Keratinocyte (primary cell): ENCODE measurements at regions not wholly inside any gene's neighbourhood (a gene's known extent, or its start where the extent isn't known, plus 50 kb on each side); places are given as distances from the start of the nearest gene placed in this dataset.

ENCODE experiments used
- DNase-seq: peaks from one replicate; pipeline ENCODE4 v3.0.0-alpha.2; 2011; ENCODE audit warnings: low read depth, missing footprints, low spot score
- FAIRE-seq: peaks from 2 replicates; lab custom pipeline; 2011; peaks lifted over from hg19 to GRCh38; lab: Jason Lieb, UNC
- H2AFZ ChIP-seq: 2 replicates; pipeline ENCODE4 v1.6.0; 2012; ENCODE audit warnings: low read length, control low read depth, inconsistent platforms; ENCODE audit not compliant: control insufficient read depth
- H3K27ac ChIP-seq: 2 replicates; pipeline ENCODE4 v1.5.1; 2011; ENCODE audit warnings: low read length; ENCODE audit not compliant: control insufficient read depth, insufficient read depth
- H3K27me3 ChIP-seq: 3 replicates; pipeline ENCODE4 v1.6.0; 2011; ENCODE audit warnings: low read length; ENCODE audit not compliant: control insufficient read depth, insufficient read depth; ENCODE audit errors: extremely low read depth
- H3K36me3 ChIP-seq, 2 experiments: 2 replicates in 1 of 2; 3 replicates in 1 of 2; pipeline ENCODE4 v1.5.1; 2011; ENCODE audit warnings: low read length in 2 of 2, mild to moderate bottlenecking in 1 of 2; ENCODE audit not compliant: control insufficient read depth in 2 of 2, insufficient read depth in 2 of 2; ENCODE audit errors: extremely low read depth in 1 of 2
- H3K4me1 ChIP-seq: 3 replicates; pipeline ENCODE4 v1.5.1; 2011; ENCODE audit warnings: low read length; ENCODE audit not compliant: control insufficient read depth, insufficient read depth; ENCODE audit errors: extremely low read depth
- H3K4me2 ChIP-seq: 3 replicates; pipeline ENCODE4 v1.6.0; 2011; ENCODE audit warnings: low read depth, low read length; ENCODE audit not compliant: control insufficient read depth, insufficient read depth; ENCODE audit errors: extremely low read depth
- H3K4me3 ChIP-seq, 3 experiments: fragments of 200-600 bp in 1 of 3; sonication (generic) in 1 of 3; 2 replicates in 2 of 3; 3 replicates in 1 of 3; pipeline ENCODE4 v1.5.1; 2011 to 2016; ENCODE audit warnings: low read length in 3 of 3, mild to moderate bottlenecking in 3 of 3, control low read depth in 2 of 3, inconsistent platforms in 1 of 3, low read depth in 1 of 3, mixed read lengths in 1 of 3, mixed run types in 1 of 3, moderate library complexity in 1 of 3; ENCODE audit not compliant: control insufficient read depth in 2 of 3, insufficient read depth in 2 of 3; ENCODE audit errors: extremely low read depth in 1 of 3
- H3K79me2 ChIP-seq: 2 replicates; pipeline ENCODE4 v1.6.0; 2012; ENCODE audit warnings: low read length; ENCODE audit not compliant: control insufficient read depth, insufficient read depth
- H3K9ac ChIP-seq: 3 replicates; pipeline ENCODE4 v1.6.0; 2011; ENCODE audit warnings: low read length; ENCODE audit not compliant: control insufficient read depth, insufficient read depth; ENCODE audit errors: extremely low read depth
- H3K9me1 ChIP-seq: 3 replicates; pipeline ENCODE4 v1.6.0; 2011; ENCODE audit warnings: low read length; ENCODE audit not compliant: control insufficient read depth, insufficient read depth; ENCODE audit errors: extremely low read depth
- H3K9me3 ChIP-seq: 2 replicates; pipeline ENCODE4 v1.5.1; 2012; ENCODE audit warnings: low read depth, low read length; ENCODE audit not compliant: control insufficient read depth
- H4K20me1 ChIP-seq: 3 replicates; pipeline ENCODE4 v1.6.0; 2011; ENCODE audit warnings: low read length; ENCODE audit not compliant: control insufficient read depth, insufficient read depth; ENCODE audit errors: extremely low read depth
- EZH2 ChIP-seq: IDR thresholded peaks from one replicate; pipeline ENCODE4 v1.6.1; 2012; ENCODE audit warnings: inconsistent platforms, mild to moderate bottlenecking, low read length, moderate library complexity
- dilution Hi-C: fragments of 300-500 bp; cut with MboI; formaldehyde crosslinking; loops from one replicate; pipeline ENCODE4 v1.7.0; 2020; ENCODE audit warnings: low sequenced_read_pairs; ENCODE audit not compliant: extremely low pct_ligation_motif_present
- TF ChIP-seq, protein P1 (sequence below), 3 experiments: IDR thresholded peaks in 1 of 3; conservative IDR thresholded peaks in 1 of 3; optimal IDR thresholded peaks in 1 of 3; 2 replicates in 2 of 3; 3 replicates in 1 of 3; pipeline versions ENCODE3 to v1.5.1; 2011; ENCODE audit warnings: low read length in 3 of 3, mild to moderate bottlenecking in 3 of 3, moderate library complexity in 2 of 3, control low read depth in 1 of 3, inconsistent platforms in 1 of 3; ENCODE audit not compliant: insufficient read depth in 2 of 3; ENCODE audit errors: extremely low read depth in 1 of 3

DNA sequence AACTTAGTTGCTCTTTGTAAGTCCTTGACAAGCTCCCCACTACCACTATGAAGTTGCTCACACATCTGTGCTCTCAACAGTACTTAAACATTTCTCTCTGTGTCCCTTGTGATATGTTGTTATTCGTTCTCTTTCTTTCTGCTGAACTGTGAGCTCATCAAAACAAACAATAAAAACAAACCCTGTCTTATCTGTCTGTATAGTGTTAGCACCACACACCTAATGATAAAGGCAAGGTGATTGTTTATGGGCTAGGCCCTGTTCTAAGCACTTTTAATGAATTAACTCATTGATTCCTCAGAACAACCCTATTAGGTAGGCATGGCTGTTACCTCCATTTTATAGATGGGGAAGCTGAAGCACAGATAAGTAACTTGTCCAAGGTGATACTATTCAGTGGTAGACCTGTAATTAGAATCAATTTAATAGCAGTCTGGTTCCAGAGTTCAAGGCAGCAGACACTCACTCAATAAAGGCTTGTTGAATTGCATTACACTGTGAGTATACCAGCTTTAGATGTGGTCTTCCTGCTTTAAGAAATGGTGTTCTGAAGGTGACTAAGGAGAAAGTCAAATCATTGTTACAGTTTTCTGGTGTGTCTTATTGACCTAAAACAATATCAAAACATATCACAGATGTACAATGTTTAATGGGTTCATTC lies 153.6 kb upstream of the ELL2 start:
- H3K9me1 ChIP-seq, result no peaks in the 10 kb centered on the region
- H3K4me3 ChIP-seq, result no peak overlapping the region
- H2AFZ ChIP-seq, result no peak overlapping the region
- no peak overlapping the region for H3K4me2 ChIP-seq
- H3K27ac ChIP-seq, result peak overlapping the region; percentile 92
- H3K79me2 ChIP-seq, result no peaks in the 10 kb centered on the region
- no peaks in the 10 kb centered on the region for H3K27me3 ChIP-seq
- TF ChIP-seq EZH2, result no peak
- TF ChIP-seq, protein P1, sequence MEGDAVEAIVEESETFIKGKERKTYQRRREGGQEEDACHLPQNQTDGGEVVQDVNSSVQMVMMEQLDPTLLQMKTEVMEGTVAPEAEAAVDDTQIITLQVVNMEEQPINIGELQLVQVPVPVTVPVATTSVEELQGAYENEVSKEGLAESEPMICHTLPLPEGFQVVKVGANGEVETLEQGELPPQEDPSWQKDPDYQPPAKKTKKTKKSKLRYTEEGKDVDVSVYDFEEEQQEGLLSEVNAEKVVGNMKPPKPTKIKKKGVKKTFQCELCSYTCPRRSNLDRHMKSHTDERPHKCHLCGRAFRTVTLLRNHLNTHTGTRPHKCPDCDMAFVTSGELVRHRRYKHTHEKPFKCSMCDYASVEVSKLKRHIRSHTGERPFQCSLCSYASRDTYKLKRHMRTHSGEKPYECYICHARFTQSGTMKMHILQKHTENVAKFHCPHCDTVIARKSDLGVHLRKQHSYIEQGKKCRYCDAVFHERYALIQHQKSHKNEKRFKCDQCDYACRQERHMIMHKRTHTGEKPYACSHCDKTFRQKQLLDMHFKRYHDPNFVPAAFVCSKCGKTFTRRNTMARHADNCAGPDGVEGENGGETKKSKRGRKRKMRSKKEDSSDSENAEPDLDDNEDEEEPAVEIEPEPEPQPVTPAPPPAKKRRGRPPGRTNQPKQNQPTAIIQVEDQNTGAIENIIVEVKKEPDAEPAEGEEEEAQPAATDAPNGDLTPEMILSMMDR (optimal IDR thresholded peaks at IDR 0.05 in 1 of 3, IDR thresholded peaks at IDR 0.05 in 1 of 3, conservative IDR thresholded peaks at IDR 0.05 in 1 of 3; ENCODE audit: extremely low read depth in 1 of 3, insufficient read depth in 2 of 3, low read length in 3 of 3), result no peak
- no peak for DNase-seq
- no peak overlapping the region for H3K9ac ChIP-seq
- no peaks in the 10 kb centered on the region for H3K36me3 ChIP-seq
- H3K4me1 ChIP-seq, result peaks cover 41% of the 10 kb centered on the region
- no peaks in the 10 kb centered on the region for H3K9me3 ChIP-seq
- no peak for FAIRE-seq
- dilution Hi-C loops, result no loop called here
- H4K20me1 ChIP-seq, result no peaks in the 10 kb centered on the region

DNA sequence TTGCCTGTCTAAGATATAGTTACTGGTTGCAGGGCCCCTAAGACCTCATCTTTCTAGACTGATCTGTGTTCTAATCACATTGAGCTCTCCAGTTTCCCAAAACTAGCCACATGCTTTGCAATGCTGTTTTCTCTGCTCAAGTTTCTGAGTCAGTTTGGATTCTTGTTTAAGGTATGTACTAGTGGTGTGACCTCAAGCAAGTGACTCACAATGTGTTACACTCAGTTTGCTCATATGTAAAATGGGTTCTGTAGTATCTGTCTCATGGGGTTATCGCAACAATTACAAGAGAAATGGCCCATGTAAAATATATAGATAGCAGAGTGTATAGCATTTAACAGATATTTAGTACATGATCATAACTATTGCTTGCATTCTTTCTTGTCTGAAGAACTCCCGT lies 153.1 kb upstream of the ELL2 start:
- Histone ChIP-seq H3K79me2 (no peaks in the 10 kb centered on the region), H3K4me1 (peaks cover 41% of the 10 kb centered on the region), H4K20me1 (no peaks in the 10 kb centered on the region), H3K27me3 (no peaks in the 10 kb centered on the region), H3K4me2 (no peak overlapping the region), H2AFZ (no peak overlapping the region), H3K4me3 (no peak overlapping the region), H3K9ac (peak overlapping the region; percentile 53), H3K9me3 (no peaks in the 10 kb centered on the region), H3K9me1 (no peaks in the 10 kb centered on the region), H3K27ac (peak overlapping the region; percentile 92), H3K36me3 (no peaks in the 10 kb centered on the region)
- DNase-seq, result peak; percentile 72
- peak; percentile 97 for FAIRE-seq
- TF ChIP-seq EZH2, result no peak
- TF ChIP-seq, protein P1 (optimal IDR thresholded peaks at IDR 0.05 in 1 of 3, IDR thresholded peaks at IDR 0.05 in 1 of 3, conservative IDR thresholded peaks at IDR 0.05 in 1 of 3; ENCODE audit: extremely low read depth in 1 of 3, insufficient read depth in 2 of 3, low read length in 3 of 3), result no peak
- dilution Hi-C loops, result no loop called here
